Suprapubic skin (tissue), 3 donors: ENCODE measurements at regions not wholly inside any gene's neighbourhood (a gene's known extent, or its start where the extent isn't known, plus 50 kb on each side); places are given as distances from the start of the nearest gene placed in this dataset.

Experiments used
- CTCF ChIP-seq, 2 donors: fragments of 200-600 bp in 1 of 2; fragments of 450-650 bp in 1 of 2; sonication (generic) in 1 of 2; IDR thresholded peaks; one replicate each; pipeline ENCODE4 v1.5.1; 2016 to 2019; ENCODE audit warnings: antibody characterized with exemption in 2 of 2, mild to moderate bottlenecking in 1 of 2, moderate library complexity in 1 of 2
- EP300 ChIP-seq: sonication (generic); formaldehyde crosslinking; IDR thresholded peaks from one replicate; pipeline ENCODE4 v1.6.1; 2017; ENCODE audit warnings: antibody characterized with exemption

GRCh38 chr7:94244760-94245159, 149.9 kb upstream of the COL1A2 start:
- no peak for TF ChIP-seq CTCF (IDR thresholded peaks at IDR 0.05)
- no peak for TF ChIP-seq EP300
